GM18498 (cell line): ENCODE measurements at regions not wholly inside any gene's neighbourhood (a gene's known extent, or its start where the extent isn't known, plus 50 kb on each side); places are given as distances from the start of the nearest gene placed in this dataset.

Source experiments
- ATAC-seq: cut with Tn5 transposase; IDR thresholded peaks from one replicate; pipeline ENCODE4 v1.9.1; 2021; ENCODE audit warnings: mild to moderate bottlenecking, moderate library complexity; ENCODE audit not compliant: unreplicated experiment

DNA sequence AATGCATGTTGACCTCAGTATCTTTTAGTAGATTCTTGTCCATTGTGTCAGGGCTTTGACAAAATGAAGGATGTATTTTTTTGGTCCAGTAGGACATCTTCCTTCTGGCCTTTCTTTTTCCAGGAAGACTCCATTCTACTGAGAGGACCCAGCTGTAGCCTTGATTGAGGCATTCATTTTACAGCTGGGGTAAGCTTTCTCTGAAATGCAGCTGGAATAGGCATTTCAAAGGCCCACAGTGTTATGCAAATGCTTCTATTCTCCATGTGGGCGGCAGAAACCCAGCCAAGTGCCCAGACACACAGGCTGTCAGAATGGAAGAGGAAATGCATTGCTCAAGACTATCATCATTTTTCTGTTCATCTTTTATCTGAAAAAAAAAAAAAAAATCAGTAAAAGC lies 629.0 kb upstream of the CDH8 start:
- ATAC-seq, result no peak

DNA sequence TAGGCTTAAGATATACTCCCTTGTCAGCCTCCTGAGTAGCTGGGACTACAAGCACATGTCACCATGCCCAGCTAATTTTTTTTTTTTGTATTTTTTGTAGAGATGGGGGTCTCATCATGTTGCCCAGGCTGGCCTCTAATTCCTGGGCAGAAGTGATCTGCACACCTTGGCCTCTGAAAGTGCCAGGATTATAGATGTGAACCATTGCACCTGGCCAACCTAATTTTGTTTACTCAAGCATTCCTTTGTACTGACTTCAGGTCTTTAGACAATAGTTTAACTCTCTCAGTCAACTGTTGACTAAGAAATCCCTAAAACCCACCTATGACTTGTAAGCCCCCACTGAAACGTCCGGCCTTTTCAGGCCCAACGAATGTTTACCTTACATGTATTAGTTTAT lies 628.3 kb upstream of the CDH8 start:
- ATAC-seq, result no peak

DNA sequence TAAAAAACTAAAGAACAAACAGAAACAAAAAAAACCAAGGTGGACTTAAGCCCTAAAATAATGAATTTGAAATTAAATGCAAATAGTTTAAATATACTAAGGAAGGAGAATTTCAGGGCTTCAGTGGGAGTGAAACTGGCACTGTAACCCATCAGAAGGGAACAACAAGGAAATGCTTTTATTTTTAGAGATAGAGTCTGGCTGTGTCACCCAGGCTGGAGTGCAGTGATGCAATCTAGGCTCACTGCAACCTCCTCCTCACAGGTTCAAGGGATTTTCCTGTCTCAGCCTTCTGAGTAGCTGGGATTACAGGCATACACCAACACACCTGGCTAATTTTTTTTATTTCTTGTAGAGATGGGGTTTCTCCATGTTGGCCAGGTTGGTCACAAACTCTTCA lies 625.2 kb upstream of the CDH8 start:
- no peak for ATAC-seq

DNA sequence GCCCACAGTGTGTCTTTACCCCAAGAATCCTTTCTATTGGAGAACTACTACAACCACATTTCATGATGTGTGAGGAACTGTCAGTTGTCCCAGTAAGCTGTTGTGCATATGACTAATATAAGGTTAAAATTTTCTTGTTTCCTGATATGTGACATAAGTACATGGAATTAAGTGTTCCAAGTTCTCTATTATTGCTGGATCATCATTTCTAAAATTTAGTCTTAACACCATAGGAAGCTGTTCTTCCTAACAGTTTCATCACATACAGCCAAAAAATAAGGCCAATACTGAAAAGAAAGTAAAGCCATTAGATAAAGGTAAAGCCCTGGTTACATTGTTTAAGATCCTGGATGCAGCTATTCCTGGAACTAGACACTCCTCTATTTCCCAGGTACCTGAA lies 620.9 kb upstream of the CDH8 start:
- no peak for ATAC-seq

DNA sequence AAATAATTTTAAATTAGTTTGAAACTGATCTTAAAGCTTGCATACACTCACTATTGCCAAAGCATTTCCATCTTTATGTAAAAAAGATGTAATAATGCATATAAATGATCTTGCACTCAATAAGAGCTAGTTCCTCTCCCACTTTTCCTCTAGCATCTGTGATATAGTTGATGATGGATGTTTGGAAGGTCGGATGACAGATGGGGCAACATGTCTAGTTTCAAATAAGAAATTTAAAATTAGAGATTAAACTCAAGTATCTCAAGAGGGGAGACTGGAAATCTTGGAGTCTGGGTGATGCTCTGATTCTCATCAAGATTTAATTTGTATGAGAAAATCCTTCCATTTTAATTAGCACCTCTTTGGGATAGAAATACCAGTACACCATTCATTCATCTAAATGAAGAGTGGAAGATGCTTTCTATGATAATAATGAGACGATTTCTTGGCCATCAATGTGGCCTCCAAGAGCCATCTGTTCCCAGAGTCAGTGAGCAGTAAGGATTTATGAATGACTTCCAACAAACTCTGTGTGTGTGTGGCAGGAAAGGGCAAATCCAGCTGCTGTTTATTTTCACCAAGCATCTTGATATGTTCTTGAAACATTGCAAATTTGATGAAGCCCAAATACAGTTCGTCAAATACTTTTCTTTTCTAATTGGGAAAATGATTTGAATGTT lies 616.3 kb upstream of the CDH8 start:
- ATAC-seq, result no peak

DNA sequence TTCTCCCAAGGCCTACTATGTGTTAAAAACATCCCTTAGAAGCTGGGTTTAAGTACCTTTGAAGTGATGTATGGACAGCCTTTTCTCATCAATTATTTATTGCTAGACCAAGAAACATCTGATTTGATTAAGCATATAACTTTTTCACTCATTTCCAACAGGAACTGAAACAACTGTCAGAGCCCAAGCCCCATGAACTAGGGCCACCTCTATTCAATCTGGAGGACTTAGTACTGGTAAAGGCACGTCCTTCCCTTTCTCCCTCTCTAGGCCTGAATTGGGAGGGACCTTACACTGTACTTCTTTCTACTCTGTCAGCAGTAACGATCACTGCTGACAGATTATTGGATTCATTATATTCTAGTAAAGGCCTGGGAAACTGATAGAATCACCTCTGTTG lies 612.0 kb upstream of the CDH8 start:
- no peak for ATAC-seq

DNA sequence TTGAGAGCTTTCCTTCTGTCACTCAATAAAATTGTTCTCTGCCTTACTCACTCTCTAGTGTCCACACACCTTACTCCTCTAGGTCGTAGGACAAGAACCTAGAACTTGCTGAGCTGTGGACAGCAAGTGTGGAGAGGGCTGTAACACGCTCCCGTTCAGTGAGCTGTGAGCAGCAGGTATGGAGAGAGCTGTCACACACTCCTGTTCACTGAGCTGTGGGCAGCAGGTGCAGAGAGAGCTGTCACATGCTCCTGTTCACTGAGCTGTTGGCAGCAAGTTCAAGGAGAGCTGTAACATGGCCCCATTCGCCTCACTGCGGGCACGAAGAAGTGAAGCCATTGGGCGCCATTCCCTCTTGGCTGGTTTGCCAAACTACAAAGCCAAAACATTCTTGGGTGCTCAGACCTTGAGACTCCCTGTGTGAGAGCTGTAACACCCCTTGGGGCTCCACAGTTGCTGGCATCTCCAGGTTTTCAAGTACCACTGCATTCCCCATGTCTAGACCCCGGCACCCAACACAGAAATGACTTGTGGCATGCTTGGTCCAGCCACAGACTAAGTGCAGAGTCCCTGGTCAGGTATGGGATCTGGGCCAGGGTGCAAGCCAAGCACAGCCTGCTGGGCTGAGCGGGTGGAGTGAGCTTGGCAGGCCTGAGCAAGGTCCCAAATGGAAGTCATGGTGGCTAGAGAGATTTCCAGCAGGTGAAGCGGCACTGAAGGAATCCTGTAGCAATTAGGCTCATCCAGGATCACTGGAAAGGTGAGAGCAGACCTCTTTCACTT lies 608.0 kb upstream of the CDH8 start:
- no peak for ATAC-seq

DNA sequence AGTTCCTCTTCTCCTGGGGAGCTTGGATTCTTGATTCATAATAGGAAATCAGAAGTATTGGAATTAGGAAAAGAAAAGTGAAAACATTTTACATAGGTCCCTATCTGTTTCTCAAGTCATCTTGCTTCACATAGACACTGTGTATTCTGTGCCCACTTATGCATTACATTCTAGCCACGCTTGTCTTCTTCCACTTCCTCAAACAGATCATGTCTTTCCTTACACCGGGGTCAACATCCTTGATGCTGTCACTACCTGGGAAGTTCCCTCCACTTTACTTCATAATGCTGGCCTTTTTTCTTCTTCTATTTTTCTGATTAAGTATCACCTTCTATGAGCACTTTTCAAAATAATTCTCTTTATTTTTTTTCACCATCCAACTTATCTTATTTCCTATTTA lies 606.4 kb upstream of the CDH8 start:
- no peak for ATAC-seq

DNA sequence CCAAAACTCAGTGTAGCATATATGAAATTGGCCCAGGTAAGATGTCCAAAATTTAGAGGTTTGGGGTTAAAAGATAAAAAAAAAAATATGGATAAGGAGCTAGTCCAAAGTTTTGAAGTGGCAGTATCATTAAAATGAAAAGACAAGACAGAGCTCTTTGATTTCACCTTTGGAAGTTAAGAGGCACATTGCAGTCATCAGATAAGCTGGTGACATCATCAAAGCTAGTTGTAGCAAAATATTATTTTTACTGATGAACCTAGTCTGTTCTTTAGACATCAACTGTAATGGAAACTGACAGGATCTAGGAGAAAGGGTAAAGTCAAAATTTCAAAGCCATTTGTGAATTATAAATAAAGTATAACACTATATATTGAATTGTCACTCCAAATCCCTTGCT lies 603.7 kb upstream of the CDH8 start:
- ATAC-seq, result no peak

DNA sequence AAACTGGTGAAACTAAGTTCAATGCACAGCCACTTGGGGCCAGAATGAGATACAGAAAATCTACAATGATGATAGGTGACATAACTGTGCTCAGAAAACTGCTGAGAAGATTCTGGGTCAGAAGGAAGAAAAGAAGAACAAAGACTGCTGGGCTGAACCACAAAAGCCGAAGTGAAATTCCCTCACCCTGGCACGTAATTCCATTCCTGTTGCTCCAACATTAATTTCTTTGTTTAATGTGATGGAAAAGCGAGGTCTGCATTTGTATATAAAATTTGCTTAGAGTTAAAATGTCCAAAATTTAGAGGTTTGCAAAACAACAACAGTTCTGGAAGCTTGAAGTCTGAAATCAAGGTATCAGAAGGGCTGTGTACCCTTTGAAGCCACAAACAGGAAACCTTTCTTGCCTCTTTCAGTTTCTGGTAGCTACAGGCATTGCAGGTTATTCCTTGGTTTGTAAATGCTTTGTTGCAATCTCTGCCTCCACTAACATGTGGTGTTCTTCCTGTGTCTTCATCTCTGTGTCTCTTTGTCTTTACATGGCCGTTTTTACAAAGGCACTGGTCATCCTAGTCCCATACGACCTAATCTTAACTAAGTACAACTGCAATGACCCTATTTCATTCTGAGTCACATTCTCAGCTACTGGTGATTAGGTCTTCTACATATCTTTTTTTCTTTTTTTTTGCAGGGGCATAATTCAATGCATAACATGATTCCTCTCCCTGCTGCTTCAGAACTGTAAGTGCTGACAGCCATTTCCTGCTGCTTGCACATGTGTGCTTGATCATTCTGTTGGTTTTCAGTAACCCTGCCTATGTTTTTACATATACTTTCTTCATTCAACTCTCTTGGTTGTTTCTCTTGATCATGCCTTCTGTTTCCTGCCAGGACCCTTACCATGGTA lies 603.0 kb upstream of the CDH8 start:
- ATAC-seq, result peak; percentile 87

DNA sequence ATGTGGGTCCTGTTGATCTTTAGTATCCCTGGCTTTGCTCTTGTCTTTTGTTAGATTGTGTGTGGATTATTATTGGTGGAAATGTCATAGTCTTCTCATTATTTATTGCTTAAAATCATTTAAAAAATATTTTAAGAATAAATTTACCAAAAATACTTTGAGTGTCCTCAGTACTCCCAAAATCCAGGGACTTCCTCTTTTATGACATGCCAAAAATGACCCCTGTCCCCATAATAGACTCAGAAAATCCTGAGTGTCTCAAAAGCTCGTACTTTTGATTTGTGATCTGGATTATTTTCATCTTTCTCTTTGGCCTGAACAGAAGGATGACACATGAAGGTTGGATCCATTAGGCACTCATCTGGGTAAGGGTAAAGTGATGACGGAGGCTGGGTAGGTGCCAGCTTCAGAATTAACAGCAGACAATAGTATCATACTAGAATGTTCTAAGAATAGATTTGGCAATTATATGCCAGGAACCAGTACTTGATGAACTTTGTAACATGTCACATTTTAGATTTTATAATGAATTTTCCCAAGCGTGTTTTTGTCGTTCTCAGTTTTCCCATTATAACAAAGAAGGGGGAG lies 602.2 kb upstream of the CDH8 start:
- ATAC-seq, result peak; percentile 14

DNA sequence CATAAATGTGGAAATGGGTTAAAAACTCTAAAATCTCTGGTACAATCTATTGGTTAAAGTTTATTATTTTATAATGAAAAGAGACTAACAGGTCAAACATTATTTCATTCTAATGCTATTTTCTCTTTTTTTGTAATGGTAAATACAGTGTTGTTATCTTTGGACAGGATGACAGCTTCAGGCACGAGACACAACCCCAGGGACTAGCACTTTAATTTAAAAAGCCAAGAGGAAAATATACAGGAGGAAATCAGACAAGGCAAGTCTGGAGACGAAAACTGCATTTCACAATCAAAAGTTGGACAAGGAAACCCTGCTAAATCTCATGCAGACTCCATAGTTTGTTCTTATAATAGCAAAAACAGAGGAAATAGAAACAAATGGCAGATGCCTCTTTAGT lies 589.1 kb upstream of the CDH8 start:
- ATAC-seq, result no peak

DNA sequence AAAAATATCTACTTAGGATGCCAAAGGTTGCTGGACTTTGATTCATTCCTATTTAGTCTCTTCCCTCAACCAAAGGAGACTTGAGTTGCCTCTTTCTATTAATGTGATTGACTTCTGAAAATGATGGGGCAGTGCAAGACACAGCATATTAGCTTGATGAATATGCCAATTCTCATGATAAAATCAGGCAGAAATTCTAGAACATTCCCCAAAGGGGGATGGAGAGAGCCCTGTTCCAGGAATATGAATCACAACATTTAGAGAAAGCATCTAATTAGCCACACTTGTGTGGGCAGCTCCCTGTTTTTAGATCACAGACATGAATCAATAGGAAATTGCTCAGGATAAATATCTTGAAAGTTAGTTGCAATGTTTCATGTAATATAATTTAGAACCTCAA lies 584.0 kb upstream of the CDH8 start:
- no peak for ATAC-seq

DNA sequence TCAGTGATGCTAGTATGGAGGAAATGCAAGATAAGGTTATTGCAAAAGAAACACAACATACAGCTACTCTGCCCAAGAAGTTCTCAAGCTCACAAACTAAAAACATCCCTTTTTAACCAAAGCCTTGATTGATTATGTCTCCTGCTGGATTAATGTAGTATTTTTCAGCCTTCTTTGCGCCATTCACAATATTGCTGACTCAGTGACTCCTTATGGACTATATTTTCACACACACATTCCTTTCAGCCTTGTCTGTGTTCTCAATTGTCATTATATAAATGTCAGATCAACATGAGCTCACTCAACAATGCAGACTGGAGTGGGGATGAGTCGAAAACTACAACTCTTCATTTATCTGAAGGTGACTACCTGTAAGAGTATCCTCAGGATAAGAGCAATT lies 579.3 kb upstream of the CDH8 start:
- no peak for ATAC-seq

DNA sequence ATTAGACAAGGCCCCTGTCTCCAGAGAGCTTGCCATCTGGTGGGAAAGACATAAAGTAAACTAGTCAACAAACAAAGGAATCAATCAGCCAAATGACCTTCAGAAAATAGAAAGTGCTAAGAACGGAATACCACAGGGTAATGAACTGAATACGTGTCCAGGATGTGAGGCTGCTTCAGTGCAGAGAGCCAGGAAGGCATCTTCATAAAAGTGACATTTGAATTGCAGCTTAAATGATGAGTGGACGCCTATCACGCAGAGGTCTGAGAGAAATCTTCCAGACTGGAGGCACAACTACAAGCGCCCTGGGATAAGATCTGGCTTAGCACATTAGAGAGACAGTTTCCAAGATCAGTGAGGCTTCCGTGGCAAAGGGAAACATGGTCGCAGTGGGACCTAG lies 574.1 kb upstream of the CDH8 start:
- no peak for ATAC-seq

DNA sequence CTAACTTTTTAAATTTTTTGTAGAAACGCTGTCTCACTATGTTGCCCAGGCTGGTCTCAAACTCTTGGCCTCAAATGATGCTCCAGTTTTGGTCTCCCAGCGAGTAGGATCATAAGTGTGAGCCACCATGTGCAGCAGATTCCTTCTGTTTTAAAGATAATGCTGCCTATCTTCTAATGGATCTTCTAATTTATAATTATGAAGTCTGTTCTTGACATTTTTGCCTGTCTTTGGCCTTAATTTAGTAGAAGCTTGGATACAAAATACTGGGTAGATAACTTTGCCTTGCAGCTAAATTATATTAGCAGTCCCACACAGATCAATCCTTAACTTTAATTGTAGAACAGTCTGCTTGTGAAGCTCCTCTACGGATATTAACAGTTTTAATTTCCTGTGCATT lies 566.6 kb upstream of the CDH8 start:
- no peak for ATAC-seq

DNA sequence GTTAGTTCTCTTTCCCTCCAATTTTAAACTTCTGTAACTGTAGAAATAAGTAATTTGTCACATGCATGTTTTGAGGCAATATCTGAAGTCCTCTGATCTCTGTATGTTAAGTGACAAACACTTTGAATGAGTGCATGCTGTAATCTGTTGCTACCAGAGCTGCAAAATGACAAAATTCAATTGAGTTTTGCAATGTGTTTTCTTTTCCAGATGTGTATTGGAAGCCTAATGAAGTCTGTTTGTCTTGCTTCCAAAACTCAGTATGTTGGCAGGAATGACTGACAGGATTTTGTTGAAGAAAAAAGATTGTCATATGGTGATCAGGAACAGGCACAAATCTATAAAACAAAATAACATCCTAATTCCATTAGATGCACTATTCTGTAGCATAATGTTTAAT lies 561.6 kb upstream of the CDH8 start:
- ATAC-seq, result no peak

DNA sequence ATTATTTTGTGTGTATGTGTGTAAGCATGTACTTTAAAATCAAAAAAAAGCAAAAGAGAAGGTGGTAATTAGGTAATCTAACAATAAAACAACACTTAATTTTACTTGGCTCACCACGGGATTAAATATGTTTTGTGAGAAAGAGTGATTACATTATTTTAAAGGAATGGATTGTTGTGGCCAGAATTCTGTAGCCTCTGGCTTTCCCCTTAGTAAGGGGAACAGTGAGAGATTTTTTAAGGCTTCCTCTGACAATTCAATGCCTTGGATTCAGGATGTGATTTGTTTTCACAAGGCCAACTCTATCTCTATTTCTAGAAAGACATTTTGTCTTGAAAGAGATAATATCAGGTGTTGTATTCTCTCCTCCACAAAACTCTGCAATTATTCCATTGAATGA lies 560.3 kb upstream of the CDH8 start:
- no peak for ATAC-seq

DNA sequence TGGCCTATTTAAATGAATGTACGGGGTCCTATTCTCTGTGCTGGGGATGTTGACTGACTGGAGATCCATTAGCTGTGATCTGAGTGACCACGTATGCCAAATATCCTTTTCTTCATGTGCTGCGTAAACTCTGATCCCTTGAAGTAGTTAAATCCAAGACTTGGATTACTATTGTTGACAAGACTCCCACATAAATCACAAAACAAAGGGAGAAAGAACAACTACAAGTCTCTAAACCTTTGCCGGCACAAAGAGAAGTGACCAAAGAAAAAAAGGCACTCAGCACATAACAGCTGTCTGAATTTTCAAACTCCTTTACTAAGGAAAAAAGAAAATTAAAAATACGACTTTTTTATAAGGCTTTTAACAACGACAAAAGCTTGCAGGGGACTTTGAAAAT lies 559.9 kb upstream of the CDH8 start:
- no peak for ATAC-seq

DNA sequence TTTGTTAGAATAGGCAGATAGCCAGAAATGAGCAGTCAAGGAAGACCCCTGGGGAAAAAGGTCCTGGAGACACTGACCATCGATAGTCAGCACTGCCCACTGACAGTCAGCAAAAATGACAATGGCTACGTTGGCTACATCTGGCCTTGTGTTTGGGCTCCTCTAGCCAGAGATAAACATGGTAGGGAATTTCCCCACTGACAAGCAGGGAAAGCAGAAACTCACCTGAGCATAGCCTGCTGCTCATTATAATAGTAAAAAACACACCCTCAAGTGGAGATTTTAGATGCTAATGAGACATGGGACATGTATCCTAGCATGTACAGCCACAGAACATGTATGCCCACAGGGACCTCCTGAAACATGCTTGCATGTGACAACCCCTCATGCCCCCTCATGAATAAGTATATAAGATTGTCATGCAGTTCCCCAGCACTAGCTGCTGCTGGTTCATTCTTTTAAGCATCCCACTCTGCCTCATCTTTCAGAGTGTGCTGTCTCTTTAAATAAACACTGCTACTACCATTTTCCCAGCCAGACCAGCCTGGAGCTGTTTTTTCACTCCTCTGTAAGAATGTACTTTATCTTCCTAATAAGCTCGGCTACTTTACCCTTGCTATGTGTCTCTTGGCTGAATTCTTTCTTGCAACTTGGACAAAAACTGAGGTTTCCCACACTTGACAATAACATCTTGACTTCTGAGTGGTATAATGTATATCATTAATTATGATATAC lies 550.1 kb upstream of the CDH8 start:
- no peak for ATAC-seq
